ENCODE measurements at regions not wholly inside any gene's neighbourhood (a gene's known extent, or its start where the extent isn't known, plus 50 kb on each side); places are given as distances from the start of the nearest gene placed in this dataset.

GRCh38 chr5:88419931-88420330 is 151.3 kb upstream of the TMEM161B start:
- Mint-ChIP-seq H3K36me3 (ENCODE audit: low read depth) (no peaks in the 10 kb centered on the region), H3K27me3 (ENCODE audit: low read depth) (no peaks in the 10 kb centered on the region), H3K4me1 (ENCODE audit: low read depth) (no peaks in the 10 kb centered on the region), H3K9me3 (ENCODE audit: low read depth) (no peaks in the 10 kb centered on the region), H3K4me3 (ENCODE audit: unreplicated experiment) (no peak overlapping the region), H3K27ac (ENCODE audit: unreplicated experiment) (no peak overlapping the region)
- no peak for TF ChIP-seq CTCF (IDR thresholded peaks at IDR 0.05)
- no peak for DNase-seq (ENCODE audit: low spot score)

- Mint-ChIP-seq H3K27me3 (ENCODE audit: low read depth) (no peaks in the 10 kb centered on the region), H3K36me3 (ENCODE audit: low read depth) (no peaks in the 10 kb centered on the region), H3K27ac (ENCODE audit: unreplicated experiment) (no peak overlapping the region), H3K4me1 (ENCODE audit: low read depth) (no peaks in the 10 kb centered on the region), H3K9me3 (ENCODE audit: low read depth) (no peaks in the 10 kb centered on the region), H3K4me3 (ENCODE audit: unreplicated experiment) (no peak overlapping the region)
- no peak for DNase-seq (ENCODE audit: low spot score)
- no peak for TF ChIP-seq CTCF (IDR thresholded peaks at IDR 0.05)
Measured at GRCh38 chr5:88407341-88407740, 138.7 kb upstream of the TMEM161B start.

GRCh38 chr5:88405783-88406182 is 137.1 kb upstream of the TMEM161B start:
- Mint-ChIP-seq H3K4me1 (ENCODE audit: low read depth) (no peaks in the 10 kb centered on the region), H3K4me3 (ENCODE audit: unreplicated experiment) (no peak overlapping the region), H3K27me3 (ENCODE audit: low read depth) (no peaks in the 10 kb centered on the region), H3K9me3 (ENCODE audit: low read depth) (no peaks in the 10 kb centered on the region), H3K36me3 (ENCODE audit: low read depth) (no peaks in the 10 kb centered on the region), H3K27ac (ENCODE audit: unreplicated experiment) (no peak overlapping the region)
- no peak for TF ChIP-seq CTCF (IDR thresholded peaks at IDR 0.05)
- no peak for DNase-seq (ENCODE audit: low spot score)

GRCh38 chr5:88404405-88404804 is 135.8 kb upstream of the TMEM161B start:
- Mint-ChIP-seq H3K4me3 (ENCODE audit: unreplicated experiment) (no peak overlapping the region), H3K27ac (ENCODE audit: unreplicated experiment) (no peak overlapping the region), H3K9me3 (ENCODE audit: low read depth) (no peaks in the 10 kb centered on the region), H3K36me3 (ENCODE audit: low read depth) (no peaks in the 10 kb centered on the region), H3K4me1 (ENCODE audit: low read depth) (no peaks in the 10 kb centered on the region), H3K27me3 (ENCODE audit: low read depth) (no peaks in the 10 kb centered on the region)
- TF ChIP-seq CTCF (IDR thresholded peaks at IDR 0.05), result no peak
- DNase-seq (ENCODE audit: low spot score), result no peak

GRCh38 chr5:88401686-88402085 is 133.0 kb upstream of the TMEM161B start:
- Mint-ChIP-seq H3K4me3 (ENCODE audit: unreplicated experiment) (no peak overlapping the region), H3K9me3 (ENCODE audit: low read depth) (no peaks in the 10 kb centered on the region), H3K36me3 (ENCODE audit: low read depth) (no peaks in the 10 kb centered on the region), H3K4me1 (ENCODE audit: low read depth) (peaks cover 7% of the 10 kb centered on the region), H3K27ac (ENCODE audit: unreplicated experiment) (no peak overlapping the region), H3K27me3 (ENCODE audit: low read depth) (no peaks in the 10 kb centered on the region)
- TF ChIP-seq CTCF (IDR thresholded peaks at IDR 0.05), result no peak
- DNase-seq (ENCODE audit: low spot score), result no peak
